H1 (cell line): ENCODE measurements at regions not wholly inside any gene's neighbourhood (a gene's known extent, or its start where the extent isn't known, plus 50 kb on each side); places are given as distances from the start of the nearest gene placed in this dataset.

ENCODE experiments used
- CTCF ChIA-PET: fragments of 300-600 bp; sonication (Branson Sonifier 250); formaldehyde crosslinking; loops from one replicate; lab custom pipeline; 2021; ENCODE audit not compliant: partially characterized antibody; lab: Charles Lee
- POLR2A ChIA-PET: fragments of 300-600 bp; sonication (Branson Sonifier 250); formaldehyde crosslinking; loops from one replicate; lab custom pipeline; 2021; ENCODE audit warnings: inconsistent platforms; ENCODE audit not compliant: partially characterized antibody; lab: Charles Lee
- DNase-seq, 2 experiments: peaks; one replicate each; pipeline versions ENCODE4 v3.0.0 to v3.0.0-alpha.2; 2010 to 2022; ENCODE audit warnings: low spot score in 2 of 2, low read depth in 1 of 2, mixed read lengths in 1 of 2
- FAIRE-seq: peaks from 2 replicates; lab custom pipeline; 2011; peaks lifted over from hg19 to GRCh38; lab: Jason Lieb, UNC
- H2AFZ ChIP-seq: 2 replicates; pipeline ENCODE4 v1.8.1; 2012; ENCODE audit warnings: low read length, inconsistent platforms
- H2AK5ac ChIP-seq: 2 replicates; pipeline ENCODE4 v1.6.1; 2013; ENCODE audit warnings: low read depth, low read length
- H2BK120ac ChIP-seq: replicated peaks from 2 replicates; pipeline ENCODE3; 2013; ENCODE audit warnings: low read depth, low read length, inconsistent platforms
- H2BK12ac ChIP-seq: 2 replicates; pipeline ENCODE4 v1.6.1; 2013; ENCODE audit warnings: low read depth, low read length
- H2BK15ac ChIP-seq: 2 replicates; pipeline ENCODE4 v1.6.1; 2013; ENCODE audit warnings: low read length
- H2BK20ac ChIP-seq: 2 replicates; pipeline ENCODE4 v1.6.1; 2013; ENCODE audit warnings: low read length
- H2BK5ac ChIP-seq: 2 replicates; pipeline ENCODE4 v1.6.1; 2013; ENCODE audit warnings: low read depth, low read length
- H3K14ac ChIP-seq: 2 replicates; pipeline ENCODE4 v1.6.1; 2013; ENCODE audit warnings: inconsistent platforms; ENCODE audit not compliant: insufficient read length
- H3K18ac ChIP-seq: 2 replicates; pipeline ENCODE4 v1.6.1; 2013; ENCODE audit warnings: low read length; ENCODE audit errors: extremely low read depth
- H3K23ac ChIP-seq: 2 replicates; pipeline ENCODE4 v1.6.1; 2013; ENCODE audit warnings: inconsistent platforms; ENCODE audit not compliant: insufficient read length
- H3K23me2 ChIP-seq: 2 replicates; pipeline ENCODE4 v1.6.1; 2013; ENCODE audit warnings: low read depth, low read length
- H3K27ac ChIP-seq: 2 replicates; pipeline ENCODE4 v1.6.1; 2011; ENCODE audit warnings: low read depth, low read length, inconsistent platforms
- H3K27me3 ChIP-seq, 4 experiments: replicated peaks in 1 of 4; 1 replicate in 1 of 4; 2 replicates in 3 of 4; pipeline versions ENCODE4 v1.6.1 to v1.8.1; 2011 to 2013; ENCODE audit warnings: low read length in 3 of 4, mild to moderate bottlenecking in 3 of 4, inconsistent platforms in 2 of 4, mixed read lengths in 2 of 4, moderate library complexity in 1 of 4; ENCODE audit not compliant: control insufficient read depth in 3 of 4, insufficient read depth in 3 of 4; ENCODE audit errors: extremely low read depth in 1 of 4
- H3K36me3 ChIP-seq, 4 experiments: 2 replicates each; pipeline versions ENCODE4 v1.6.1 to v1.8.1; 2011 to 2013; ENCODE audit warnings: mild to moderate bottlenecking in 4 of 4, low read length in 3 of 4, moderate library complexity in 2 of 4, control low read depth in 1 of 4, inconsistent platforms in 1 of 4; ENCODE audit not compliant: insufficient read depth in 4 of 4, control insufficient read depth in 2 of 4
- H3K4ac ChIP-seq: replicated peaks from 2 replicates; pipeline ENCODE3; 2013; ENCODE audit warnings: low read length, low read depth, mixed read lengths, inconsistent platforms; ENCODE audit not compliant: insufficient read length
- H3K4me1 ChIP-seq, 4 experiments: replicated peaks in 1 of 4; 1 replicate in 1 of 4; 2 replicates in 3 of 4; pipeline versions ENCODE4 v1.6.1 to v1.8.1; 2011 to 2013; ENCODE audit warnings: low read length in 3 of 4, inconsistent platforms in 2 of 4, mixed read lengths in 1 of 4; ENCODE audit not compliant: insufficient read depth in 4 of 4, control insufficient read depth in 3 of 4
- H3K4me2 ChIP-seq, 2 experiments: 2 replicates each; pipeline versions ENCODE4 v1.6.1 to v1.8.1; 2011 to 2013; ENCODE audit warnings: low read depth in 2 of 2, low read length in 2 of 2, control low read depth in 1 of 2, inconsistent platforms in 1 of 2, mild to moderate bottlenecking in 1 of 2; ENCODE audit not compliant: insufficient read depth in 1 of 2
- H3K4me3 ChIP-seq, 4 experiments: fragments of 200-600, 300-600 bp in 1 of 4; sonication (generic), shearing (Covaris generic), sonication (Bioruptor Twin) in 1 of 4; 2 replicates each; pipeline versions ENCODE4 v1.5.1 to v1.8.1; 2011 to 2016; ENCODE audit warnings: low read length in 4 of 4, low read depth in 3 of 4, control low read depth in 2 of 4, inconsistent platforms in 2 of 4, mild to moderate bottlenecking in 2 of 4, mixed read lengths in 1 of 4, moderate library complexity in 1 of 4; ENCODE audit not compliant: insufficient read depth in 2 of 4; ENCODE audit errors: extremely low read depth in 1 of 4
- H3K56ac ChIP-seq: replicated peaks from 2 replicates; pipeline ENCODE3; 2013; ENCODE audit warnings: low read depth, mild to moderate bottlenecking, mixed read lengths, low read length, inconsistent platforms; ENCODE audit not compliant: insufficient read length
- H3K79me1 ChIP-seq: 2 replicates; pipeline ENCODE4 v1.6.1; 2013; ENCODE audit warnings: low read depth, low read length, control low read depth
- H3K79me2 ChIP-seq, 2 experiments: 2 replicates each; pipeline versions ENCODE4 v1.6.1 to v1.8.1; 2012 to 2013; ENCODE audit warnings: low read length in 2 of 2, mild to moderate bottlenecking in 2 of 2, inconsistent platforms in 1 of 2; ENCODE audit not compliant: insufficient read depth in 2 of 2, control insufficient read depth in 1 of 2
- H3K9ac ChIP-seq, 4 experiments: replicated peaks in 1 of 4; 1 replicate in 1 of 4; 2 replicates in 3 of 4; pipeline versions ENCODE4 v1.6.1 to v1.8.1; 2011 to 2013; ENCODE audit warnings: low read depth in 3 of 4, low read length in 3 of 4, control low read depth in 2 of 4, mild to moderate bottlenecking in 2 of 4, moderate library complexity in 2 of 4, inconsistent platforms in 1 of 4; ENCODE audit errors: extremely low read depth in 1 of 4
- H3K9me3 ChIP-seq, 2 experiments: 2 replicates each; pipeline versions ENCODE4 v1.6.1 to v1.8.1; 2012 to 2013; ENCODE audit warnings: mild to moderate bottlenecking in 2 of 2, moderate library complexity in 2 of 2, control low read depth in 1 of 2, inconsistent platforms in 1 of 2, low read depth in 1 of 2, low read length in 1 of 2, mixed read lengths in 1 of 2; ENCODE audit not compliant: insufficient read depth in 2 of 2
- H4K20me1 ChIP-seq, 2 experiments: replicated peaks in 1 of 2; 2 replicates each; pipeline versions ENCODE3 to v1.8.1; 2011 to 2013; ENCODE audit warnings: inconsistent platforms in 2 of 2, low read length in 2 of 2, mild to moderate bottlenecking in 1 of 2; ENCODE audit not compliant: insufficient read depth in 2 of 2, control insufficient read depth in 1 of 2
- H4K5ac ChIP-seq: 2 replicates; pipeline ENCODE4 v1.6.1; 2013; ENCODE audit warnings: low read length, low read depth, mixed read lengths, inconsistent platforms; ENCODE audit not compliant: insufficient read length
- H4K8ac ChIP-seq: 2 replicates; pipeline ENCODE4 v1.8.0; 2013; ENCODE audit warnings: mild to moderate bottlenecking, moderate library complexity, low read length, inconsistent platforms; ENCODE audit not compliant: insufficient read depth; ENCODE audit errors: extremely low read depth
- H4K91ac ChIP-seq: replicated peaks from 2 replicates; pipeline ENCODE3; 2013; ENCODE audit warnings: low read length, mixed read lengths, inconsistent platforms; ENCODE audit not compliant: insufficient read length
- EZH2 ChIP-seq: fragments of 200-600 bp; sonication (generic); IDR thresholded peaks from 2 replicates; pipeline ENCODE4 v1.7.1; 2012; ENCODE audit warnings: low read depth, mild to moderate bottlenecking, moderate library complexity, low read length, inconsistent platforms; ENCODE audit not compliant: severe bottlenecking
- GTF2F1 ChIP-seq: IDR thresholded peaks from 2 replicates; pipeline ENCODE4 v1.6.1; 2012; ENCODE audit warnings: low read depth, low read length, improper control_type of control experiment, borderline replicate concordance
- KDM5A ChIP-seq: fragments of 200-600 bp; IDR thresholded peaks from 2 replicates; pipeline ENCODE4 v1.7.1; 2012; ENCODE audit warnings: mild to moderate bottlenecking, low read length, inconsistent platforms, mixed read lengths
- SP2 ChIP-seq: IDR thresholded peaks from 2 replicates; pipeline ENCODE4 v1.6.1; 2012; ENCODE audit warnings: mild to moderate bottlenecking, low read length, inconsistent platforms
- WGBS, 2 experiments: shearing (Covaris generic) in 1 of 2; methylation state at CpG; one replicate each; pipeline versions ENCODE4 v1.1.6 to v1.1.7; 2013 to 2015; ENCODE audit warnings: low lambda C conversion rate in 2 of 2, mixed read lengths in 2 of 2, inconsistent platforms in 1 of 2, low coverage in 1 of 2, missing lambda C conversion rate in 1 of 2; ENCODE audit not compliant: insufficient replicate concordance in 2 of 2, insufficient coverage in 1 of 2, insufficient read length in 1 of 2; ENCODE audit errors: extremely low coverage in 1 of 2, missing lambda C conversion rate in 1 of 2; 5-methylcytosine and 5-hydroxymethylcytosine counted together

GRCh38 chr5:107257885-107258520 is 412.7 kb downstream of the EFNA5 start:
- DNase-seq: no peak

More at GRCh38 chr5:107257885-107258520, 412.7 kb downstream of the EFNA5 start:
- H4K8ac ChIP-seq: no peak overlapping the region
- no peak overlapping the region for H2BK12ac ChIP-seq
- H3K4me2 ChIP-seq: no peak overlapping the region
- no peak overlapping the region for H3K27ac ChIP-seq
- H4K20me1 ChIP-seq: no peaks in the 10 kb centered on the region
- H3K18ac ChIP-seq: no peak overlapping the region
- WGBS, 2 experiments: 95% methylated on average over 2 of the region's 2 CpGs; no CpG with 5 or more reads in 1 of the 2 experiments
- no peak overlapping the region for H3K4me3 ChIP-seq
- H3K23ac ChIP-seq: no peak overlapping the region
- no peak overlapping the region for H3K14ac ChIP-seq
- H2BK20ac ChIP-seq: no peak overlapping the region
- H2BK120ac ChIP-seq: no peak overlapping the region
- no peak overlapping the region for H3K4ac ChIP-seq
- TF ChIP-seq GTF2F1 (no peak), EZH2 (no peak), KDM5A (no peak), SP2 (no peak)
- TF ChIP-seq, all 59 proteins: peak for 0
- H3K9me3 ChIP-seq: no peaks in the 10 kb centered on the region
- H3K79me2 ChIP-seq: no peaks in the 10 kb centered on the region
- H2BK15ac ChIP-seq: no peak overlapping the region
- H3K4me1 ChIP-seq: no peaks in the 10 kb centered on the region
- H4K91ac ChIP-seq: no peak overlapping the region
- ChIA-PET POLR2A (no interaction called here), CTCF (interaction anchor here (1.3 to 3.5 kb wide), 2 partner anchors 10 kb away, joined by 8 to 31 read pairs; no protein-coding TSS in a partner anchor)
- H3K79me1 ChIP-seq: no peaks in the 10 kb centered on the region
- FAIRE-seq: no peak
- no peak overlapping the region for H2AK5ac ChIP-seq
- H3K27me3 ChIP-seq: no peaks in the 10 kb centered on the region
- no peaks in the 10 kb centered on the region for H3K36me3 ChIP-seq
- no peak overlapping the region for H3K56ac ChIP-seq
- no peak overlapping the region for H4K5ac ChIP-seq
- no peak overlapping the region for H2BK5ac ChIP-seq
- H3K9ac ChIP-seq: no peak overlapping the region
- no peak overlapping the region for H2AFZ ChIP-seq
- no peaks in the 10 kb centered on the region; the same call in 1 of the 2 replicates for H3K23me2 ChIP-seq
